Endodermal cell (in vitro differentiated cells): ENCODE measurements at regions not wholly inside any gene's neighbourhood (a gene's known extent, or its start where the extent isn't known, plus 50 kb on each side); places are given as distances from the start of the nearest gene placed in this dataset.
"Not testable (repeated sequence)": the region's sequence is repeated elsewhere in the genome, so short reads cannot be mapped to it uniquely, and the experiment has no call there.

Source experiments
- DNase-seq: peaks from one replicate; pipeline ENCODE4 v3.0.0-alpha.2; 2017
- H3K27ac ChIP-seq: 2 replicates; pipeline ENCODE4 v1.5.1; 2013; ENCODE audit warnings: mild to moderate bottlenecking, low read depth, low read length, moderate library complexity
- H3K27me3 ChIP-seq: 2 replicates; pipeline ENCODE4 v1.6.1; 2013; ENCODE audit warnings: mild to moderate bottlenecking, low read length, moderate library complexity; ENCODE audit not compliant: insufficient read depth, control insufficient read depth, poor library complexity, severe bottlenecking
- H3K36me3 ChIP-seq: 2 replicates; pipeline ENCODE4 v1.7.0; 2013; ENCODE audit warnings: mild to moderate bottlenecking, low read length, moderate library complexity; ENCODE audit not compliant: control insufficient read depth, insufficient read depth
- H3K4me1 ChIP-seq: one replicate; pipeline ENCODE4 v1.7.0; 2013; ENCODE audit warnings: low read length; ENCODE audit not compliant: control insufficient read depth, insufficient read depth
- H3K4me3 ChIP-seq: 2 replicates; pipeline ENCODE4 v1.5.1; 2013; ENCODE audit warnings: mild to moderate bottlenecking, low read length, moderate library complexity
- H3K9ac ChIP-seq: 2 replicates; pipeline ENCODE4 v1.6.1; 2013; ENCODE audit warnings: mild to moderate bottlenecking, low read length, moderate library complexity; ENCODE audit not compliant: poor library complexity, severe bottlenecking; ENCODE audit errors: extremely low read depth
- H3K9me3 ChIP-seq: 2 replicates; pipeline ENCODE4 v1.6.1; 2013; ENCODE audit warnings: mild to moderate bottlenecking, low read length, moderate library complexity; ENCODE audit not compliant: control insufficient read depth
- H3K27ac Mint-ChIP-seq: 2 replicates; pipeline ENCODE4 v1.8.0; 2020; ENCODE audit warnings: mixed read lengths
- H3K27me3 Mint-ChIP-seq: 2 replicates; pipeline ENCODE4 v1.8.0; 2021; ENCODE audit warnings: mild to moderate bottlenecking, mixed read lengths; ENCODE audit not compliant: insufficient read depth
- H3K36me3 Mint-ChIP-seq: 2 replicates; pipeline ENCODE4 v1.8.0; 2020; ENCODE audit warnings: low read depth, mixed read lengths
- H3K4me1 Mint-ChIP-seq: 2 replicates; pipeline ENCODE4 v1.8.0; 2020; ENCODE audit warnings: mixed read lengths
- H3K4me3 Mint-ChIP-seq: 2 replicates; pipeline ENCODE4 v1.8.0; 2020; ENCODE audit warnings: mild to moderate bottlenecking, moderate library complexity, mixed read lengths
- H3K9me3 Mint-ChIP-seq: 2 replicates; pipeline ENCODE4 v1.8.0; 2020; ENCODE audit warnings: mild to moderate bottlenecking, mixed read lengths
- CTCF ChIP-seq: fragments of 200-600 bp; sonication (generic); conservative IDR thresholded peaks from 2 replicates; pipeline ENCODE4 v1.5.0; 2021; ENCODE audit warnings: antibody characterized with exemption, mild to moderate bottlenecking
- WGBS, 2 experiments: methylation state at CpG; one replicate each; pipeline versions ENCODE4 v1.1.5 to v1.1.7; 2013; ENCODE audit warnings: missing lambda C conversion rate in 2 of 2, mixed read lengths in 1 of 2; ENCODE audit not compliant: insufficient coverage in 1 of 2, insufficient read length in 1 of 2; 5-methylcytosine and 5-hydroxymethylcytosine counted together

DNA sequence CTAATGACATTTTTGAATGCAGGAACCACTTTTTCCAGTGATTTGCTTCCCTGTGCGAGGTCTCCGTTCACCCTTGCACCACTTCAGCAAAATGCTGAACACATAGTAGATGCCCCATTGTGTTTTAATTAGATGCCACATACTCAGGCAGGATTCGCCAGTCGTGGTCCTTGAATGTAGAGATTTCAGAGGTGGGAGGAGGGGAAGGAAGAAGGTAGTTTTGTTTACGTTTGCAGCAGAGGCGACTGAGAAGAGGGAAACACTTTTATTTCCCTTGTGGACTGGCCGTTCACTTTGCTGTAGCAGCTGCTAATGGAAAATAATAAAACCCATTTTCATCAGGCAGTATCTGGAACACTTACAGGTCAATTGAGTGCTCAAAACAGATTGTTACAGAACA is 262.8 kb upstream of the TBL1XR1 start:
- Histone ChIP-seq H3K4me1 (no peaks in the 10 kb centered on the region), H3K9ac (no peak overlapping the region), H3K9me3 (peaks cover 17% of the 10 kb centered on the region), H3K27me3 (no peaks in the 10 kb centered on the region), H3K36me3 (no peaks in the 10 kb centered on the region), H3K27ac (peak overlapping the region; percentile 2), H3K4me3 (no peak overlapping the region)
- H3K27me3 Mint-ChIP-seq = no peaks in the 10 kb centered on the region
- WGBS, 2 experiments = 49 to 56% methylated on average over 4 to 7 of the region's 7 CpGs
- peaks cover 4% of the 10 kb centered on the region for H3K4me1 Mint-ChIP-seq
- H3K4me3 Mint-ChIP-seq = no peak overlapping the region
- TF ChIP-seq CTCF = no peak
- no peaks in the 10 kb centered on the region for H3K36me3 Mint-ChIP-seq
- no peak for DNase-seq
- no peaks in the 10 kb centered on the region for H3K9me3 Mint-ChIP-seq
- H3K27ac Mint-ChIP-seq = no peak overlapping the region

DNA sequence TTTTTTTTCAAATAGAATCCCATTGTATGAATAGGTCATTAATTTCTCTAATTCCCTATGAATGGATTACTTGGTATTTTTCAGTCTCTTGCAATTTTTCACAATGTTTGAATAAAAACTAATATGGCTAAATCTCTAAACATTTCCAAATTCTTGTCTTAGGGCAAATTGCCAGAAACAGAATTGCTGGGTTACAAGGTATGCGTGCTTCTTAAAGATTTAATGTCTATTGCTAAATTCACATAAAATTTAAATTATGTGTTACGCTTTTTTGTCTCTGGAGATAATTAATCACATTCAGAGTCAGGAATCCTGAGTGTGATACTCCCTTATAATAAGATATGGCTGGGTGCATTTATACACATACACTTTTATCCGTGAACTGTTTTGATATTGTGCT is 264.5 kb upstream of the TBL1XR1 start:
- H3K4me3 ChIP-seq = no peak overlapping the region
- no peak overlapping the region for H3K27ac ChIP-seq
- H3K36me3 ChIP-seq = no peaks in the 10 kb centered on the region
- H3K9me3 Mint-ChIP-seq = no peaks in the 10 kb centered on the region
- no peaks in the 10 kb centered on the region for H3K36me3 Mint-ChIP-seq
- WGBS, 2 experiments = 100% methylated on average over 3 of the region's 3 CpGs; no CpG with 5 or more reads in 1 of the 2 experiments
- no peaks in the 10 kb centered on the region for H3K27me3 ChIP-seq
- no peak overlapping the region for H3K4me3 Mint-ChIP-seq
- no peak overlapping the region for H3K9ac ChIP-seq
- no peaks in the 10 kb centered on the region for H3K4me1 ChIP-seq
- H3K9me3 ChIP-seq = peaks cover 17% of the 10 kb centered on the region
- no peaks in the 10 kb centered on the region for H3K27me3 Mint-ChIP-seq
- H3K4me1 Mint-ChIP-seq = peaks cover 4% of the 10 kb centered on the region
- no peak overlapping the region for H3K27ac Mint-ChIP-seq
- DNase-seq = no peak
- no peak for TF ChIP-seq CTCF

DNA sequence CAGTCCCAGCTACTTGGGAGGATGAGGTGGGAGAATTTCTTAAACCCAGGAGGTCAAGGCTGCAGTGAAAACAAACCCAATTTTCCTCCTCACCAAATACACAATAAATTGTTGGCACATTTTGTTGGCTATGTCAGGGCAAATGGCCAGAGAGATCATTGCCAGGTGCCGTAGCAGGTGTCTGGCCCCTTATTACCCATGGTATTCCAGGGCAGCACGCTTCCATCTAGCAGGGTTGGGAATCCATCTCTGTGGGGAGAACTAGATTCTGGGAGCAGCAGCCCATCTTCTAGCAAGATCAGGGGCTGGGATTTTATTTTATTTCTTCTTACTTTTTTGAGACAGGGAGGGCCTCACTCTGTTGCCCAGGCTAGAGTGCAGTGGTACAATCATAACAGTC is 266.1 kb upstream of the TBL1XR1 start:
- not testable (repeated sequence) for H3K36me3 Mint-ChIP-seq, H3K4me3 Mint-ChIP-seq, H3K9me3 ChIP-seq, H3K27ac ChIP-seq, H3K27ac Mint-ChIP-seq, H3K36me3 ChIP-seq, H3K27me3 ChIP-seq, H3K9ac ChIP-seq, H3K9me3 Mint-ChIP-seq, H3K4me1 ChIP-seq, H3K4me1 Mint-ChIP-seq, H3K27me3 Mint-ChIP-seq, H3K4me3 ChIP-seq, DNase-seq
- WGBS, 2 experiments = 95% methylated on average over 2 of the region's 2 CpGs; no CpG with 5 or more reads in 1 of the 2 experiments

- H3K27ac ChIP-seq = no peak overlapping the region
- Mint-ChIP-seq H3K36me3 (no peaks in the 10 kb centered on the region), H3K4me1 (peaks cover 10% of the 10 kb centered on the region), H3K27ac (no peak overlapping the region), H3K9me3 (peaks cover under 1% of the 10 kb centered on the region), H3K27me3 (no peaks in the 10 kb centered on the region), H3K4me3 (no peak overlapping the region)
- no peaks in the 10 kb centered on the region for H3K36me3 ChIP-seq
- DNase-seq = no peak
- no peaks in the 10 kb centered on the region for H3K9me3 ChIP-seq
- H3K4me1 ChIP-seq = peaks cover 4% of the 10 kb centered on the region
- no peak overlapping the region for H3K9ac ChIP-seq
- TF ChIP-seq CTCF = no peak
- H3K4me3 ChIP-seq = no peak overlapping the region
- WGBS, 2 experiments = 83% methylated on average over 3 to 6 of the region's 6 CpGs
- H3K27me3 ChIP-seq = no peaks in the 10 kb centered on the region
These were observed 266.6 kb upstream of the TBL1XR1 start for GRCh38 chr3:177463863-177464262.
